ENCODE measurements at regions not wholly inside any gene's neighbourhood (a gene's known extent, or its start where the extent isn't known, plus 50 kb on each side); places are given as distances from the start of the nearest gene placed in this dataset.

DNA sequence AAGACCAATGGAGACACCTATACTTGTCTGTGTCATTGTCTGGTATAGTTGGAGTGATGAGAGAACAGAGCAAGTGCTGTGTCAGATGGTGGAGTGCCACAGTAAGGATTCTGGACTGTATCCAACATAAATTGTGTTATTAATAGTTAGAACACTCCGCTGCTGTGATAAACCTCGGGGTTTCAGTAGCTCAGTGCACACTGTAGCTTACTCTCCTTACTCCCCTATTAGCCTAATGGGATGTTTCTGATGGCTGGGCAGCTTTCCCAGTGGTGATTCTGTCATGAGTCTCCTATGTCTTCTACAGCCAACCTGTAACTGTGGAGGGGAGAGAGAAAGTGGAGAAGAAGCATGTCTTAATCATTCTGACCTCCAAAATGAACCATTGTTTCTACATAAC lies 127.6 kb upstream of the PTCH1 start:
- Histone ChIP-seq H4K20me1 (ENCODE audit: insufficient read depth, poor library complexity, severe bottlenecking) (no peaks in the 10 kb centered on the region), H3K79me2 (no peaks in the 10 kb centered on the region), H3K27ac (no peak overlapping the region), H3K27me3 (no peaks in the 10 kb centered on the region), H3K9me2 (replicated peaks; ENCODE audit: insufficient read depth) (no peaks in the 10 kb centered on the region), H3K9me3 (ENCODE audit: low read depth) (no peaks in the 10 kb centered on the region), H3K4me1 (ENCODE audit: insufficient read depth) (no peaks in the 10 kb centered on the region), H2AFZ (no peak overlapping the region), H3K4me3 (no peak overlapping the region), H3K36me3 (replicated peaks; ENCODE audit: insufficient read depth, low read depth) (no peaks in the 10 kb centered on the region), H3K4me2 (no peak overlapping the region)
- DNase-seq (ENCODE audit: low spot score), result no peak
- WGBS (ENCODE audit: low lambda C conversion rate, missing lambda C conversion rate), result 73% methylated on average over 2 of the region's 2 CpGs
- TF ChIP-seq EZH2phosphoT487 (IDR thresholded peaks at IDR 0.05; ENCODE audit: low read depth, severe bottlenecking, unreplicated experiment) (no peak), EZH2 (IDR thresholded peaks at IDR 0.05; ENCODE audit: borderline replicate concordance) (no peak)
- TF ChIP-seq, protein P1, sequence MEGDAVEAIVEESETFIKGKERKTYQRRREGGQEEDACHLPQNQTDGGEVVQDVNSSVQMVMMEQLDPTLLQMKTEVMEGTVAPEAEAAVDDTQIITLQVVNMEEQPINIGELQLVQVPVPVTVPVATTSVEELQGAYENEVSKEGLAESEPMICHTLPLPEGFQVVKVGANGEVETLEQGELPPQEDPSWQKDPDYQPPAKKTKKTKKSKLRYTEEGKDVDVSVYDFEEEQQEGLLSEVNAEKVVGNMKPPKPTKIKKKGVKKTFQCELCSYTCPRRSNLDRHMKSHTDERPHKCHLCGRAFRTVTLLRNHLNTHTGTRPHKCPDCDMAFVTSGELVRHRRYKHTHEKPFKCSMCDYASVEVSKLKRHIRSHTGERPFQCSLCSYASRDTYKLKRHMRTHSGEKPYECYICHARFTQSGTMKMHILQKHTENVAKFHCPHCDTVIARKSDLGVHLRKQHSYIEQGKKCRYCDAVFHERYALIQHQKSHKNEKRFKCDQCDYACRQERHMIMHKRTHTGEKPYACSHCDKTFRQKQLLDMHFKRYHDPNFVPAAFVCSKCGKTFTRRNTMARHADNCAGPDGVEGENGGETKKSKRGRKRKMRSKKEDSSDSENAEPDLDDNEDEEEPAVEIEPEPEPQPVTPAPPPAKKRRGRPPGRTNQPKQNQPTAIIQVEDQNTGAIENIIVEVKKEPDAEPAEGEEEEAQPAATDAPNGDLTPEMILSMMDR (IDR thresholded peaks at IDR 0.05; ENCODE audit: poor library complexity), result no peak

DNA sequence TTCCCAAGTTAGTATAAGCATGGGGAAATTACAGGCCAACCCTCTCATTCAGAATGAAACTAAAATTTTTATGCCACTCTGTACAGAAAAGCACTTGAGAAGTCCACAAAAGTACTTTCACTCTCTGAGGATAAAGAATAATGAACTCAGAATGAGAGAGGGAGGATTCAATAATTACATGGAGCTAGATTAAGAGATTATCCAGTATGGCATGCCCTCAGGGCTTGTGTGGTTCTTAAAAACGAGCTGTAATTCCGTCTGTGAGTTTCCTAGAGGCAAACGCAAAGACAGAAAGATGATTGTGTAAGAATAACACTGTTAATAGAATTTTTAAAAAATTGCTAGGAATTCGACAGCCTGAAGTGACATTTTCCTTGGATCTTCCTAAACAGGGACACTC lies 126.8 kb upstream of the PTCH1 start:
- no peaks in the 10 kb centered on the region for H3K27me3 ChIP-seq
- DNase-seq (ENCODE audit: low spot score), result no peak
- H3K79me2 ChIP-seq, result no peaks in the 10 kb centered on the region
- H3K4me1 ChIP-seq (ENCODE audit: insufficient read depth), result no peaks in the 10 kb centered on the region
- H3K9me3 ChIP-seq (ENCODE audit: low read depth), result no peaks in the 10 kb centered on the region
- H3K9me2 ChIP-seq (replicated peaks; ENCODE audit: insufficient read depth), result no peaks in the 10 kb centered on the region
- TF ChIP-seq EZH2phosphoT487 (IDR thresholded peaks at IDR 0.05; ENCODE audit: low read depth, severe bottlenecking, unreplicated experiment) (no peak), EZH2 (IDR thresholded peaks at IDR 0.05; ENCODE audit: borderline replicate concordance) (no peak)
- TF ChIP-seq, protein P1 (IDR thresholded peaks at IDR 0.05; ENCODE audit: poor library complexity), result no peak
- H3K36me3 ChIP-seq (replicated peaks; ENCODE audit: insufficient read depth, low read depth), result no peaks in the 10 kb centered on the region
- no peak overlapping the region for H2AFZ ChIP-seq
- H3K27ac ChIP-seq, result no peak overlapping the region
- no peaks in the 10 kb centered on the region for H4K20me1 ChIP-seq (ENCODE audit: insufficient read depth, poor library complexity, severe bottlenecking)
- WGBS (ENCODE audit: low lambda C conversion rate, missing lambda C conversion rate), result 82% methylated on average over 4 of the region's 4 CpGs
- H3K4me2 ChIP-seq, result no peak overlapping the region
- H3K4me3 ChIP-seq, result no peak overlapping the region

DNA sequence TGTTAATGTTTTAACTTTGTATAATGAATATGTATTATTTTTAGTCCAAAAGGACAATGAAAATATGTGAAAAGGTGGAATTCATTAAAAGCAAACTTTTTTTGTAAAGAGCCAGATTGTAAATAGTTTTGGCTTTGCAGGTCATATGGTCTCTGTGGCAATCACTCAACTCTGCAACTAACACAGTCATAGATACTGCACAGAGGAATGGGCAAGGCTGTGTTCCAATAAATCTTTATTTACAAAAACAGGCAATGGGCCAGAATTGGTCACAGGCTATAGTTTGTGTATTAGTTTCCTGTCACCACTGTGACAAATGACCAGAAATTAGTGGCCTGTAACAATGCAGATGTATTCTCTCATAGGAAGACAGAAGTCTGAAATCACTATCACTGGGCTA lies 125.4 kb upstream of the PTCH1 start:
- Histone ChIP-seq H3K9me2 (replicated peaks; ENCODE audit: insufficient read depth) (no peaks in the 10 kb centered on the region), H4K20me1 (ENCODE audit: insufficient read depth, poor library complexity, severe bottlenecking) (no peaks in the 10 kb centered on the region), H2AFZ (no peak overlapping the region), H3K4me3 (no peak overlapping the region), H3K27me3 (no peaks in the 10 kb centered on the region), H3K36me3 (replicated peaks; ENCODE audit: insufficient read depth, low read depth) (no peaks in the 10 kb centered on the region), H3K27ac (no peak overlapping the region), H3K79me2 (no peaks in the 10 kb centered on the region), H3K4me2 (no peak overlapping the region), H3K9me3 (ENCODE audit: low read depth) (no peaks in the 10 kb centered on the region), H3K4me1 (ENCODE audit: insufficient read depth) (no peaks in the 10 kb centered on the region)
- no peak for DNase-seq (ENCODE audit: low spot score)
- TF ChIP-seq EZH2 (IDR thresholded peaks at IDR 0.05; ENCODE audit: borderline replicate concordance) (no peak), EZH2phosphoT487 (IDR thresholded peaks at IDR 0.05; ENCODE audit: low read depth, severe bottlenecking, unreplicated experiment) (no peak)
- TF ChIP-seq, protein P1 (IDR thresholded peaks at IDR 0.05; ENCODE audit: poor library complexity), result no peak

DNA sequence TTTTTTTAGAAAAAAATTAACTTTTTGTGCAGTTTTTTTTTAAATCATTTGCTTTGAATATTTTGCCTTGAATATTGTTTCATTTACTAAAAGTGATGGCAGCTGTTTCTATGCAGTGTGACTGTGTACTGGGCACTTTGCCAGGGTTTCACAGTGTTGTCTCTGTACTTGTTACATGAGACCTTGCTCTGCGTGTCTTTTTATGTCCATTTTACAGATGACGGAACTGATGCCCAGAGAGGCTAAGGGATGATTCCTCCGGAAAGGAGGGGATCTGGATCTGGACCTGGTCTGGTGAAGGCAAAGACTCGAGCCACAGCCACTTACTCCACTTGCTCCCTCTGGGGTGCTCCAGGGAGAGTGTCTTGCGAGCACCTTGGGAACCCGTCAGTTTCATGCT lies 124.8 kb upstream of the PTCH1 start:
- Histone ChIP-seq H3K4me2 (no peak overlapping the region), H2AFZ (no peak overlapping the region), H3K27ac (no peak overlapping the region), H3K9me2 (replicated peaks; ENCODE audit: insufficient read depth) (no peaks in the 10 kb centered on the region), H3K4me1 (ENCODE audit: insufficient read depth) (no peaks in the 10 kb centered on the region), H3K36me3 (replicated peaks; ENCODE audit: insufficient read depth, low read depth) (no peaks in the 10 kb centered on the region), H3K79me2 (no peaks in the 10 kb centered on the region), H3K27me3 (no peaks in the 10 kb centered on the region), H3K9me3 (ENCODE audit: low read depth) (no peaks in the 10 kb centered on the region), H3K4me3 (no peak overlapping the region), H4K20me1 (ENCODE audit: insufficient read depth, poor library complexity, severe bottlenecking) (no peaks in the 10 kb centered on the region)
- no peak for TF ChIP-seq EZH2phosphoT487 (IDR thresholded peaks at IDR 0.05; ENCODE audit: low read depth, severe bottlenecking, unreplicated experiment)
- TF ChIP-seq, protein P1 (IDR thresholded peaks at IDR 0.05; ENCODE audit: poor library complexity), result no peak
- no peak for TF ChIP-seq EZH2 (IDR thresholded peaks at IDR 0.05; ENCODE audit: borderline replicate concordance)
- no peak for DNase-seq (ENCODE audit: low spot score)
- 94% methylated on average over 6 of the region's 6 CpGs for WGBS (ENCODE audit: low lambda C conversion rate, missing lambda C conversion rate)
